Neural cell (in vitro differentiated cells): ENCODE measurements at regions not wholly inside any gene's neighbourhood (a gene's known extent, or its start where the extent isn't known, plus 50 kb on each side); places are given as distances from the start of the nearest gene placed in this dataset.

Experiments
- H2AFZ ChIP-seq: fragments of 200-600, 300-800 bp; sonication (generic), shearing (Covaris generic); 2 replicates; pipeline ENCODE4 v1.6.0; 2014; ENCODE audit warnings: low read depth, mild to moderate bottlenecking, antibody characterized with exemption, low read length, moderate library complexity
- H3F3A ChIP-seq: fragments of 200-600 bp; shearing (Covaris generic); 2 replicates; pipeline ENCODE4 v1.6.1; 2016; ENCODE audit warnings: mild to moderate bottlenecking, moderate library complexity, mixed read lengths, antibody characterized with exemption, low read length; ENCODE audit not compliant: insufficient read depth, poor library complexity, severe bottlenecking
- H3K27ac ChIP-seq: fragments of 200-600, 300-800 bp; sonication (generic), shearing (Covaris generic); 2 replicates; pipeline ENCODE4 v1.5.1; 2014; ENCODE audit warnings: mild to moderate bottlenecking, low read length, moderate library complexity
- H3K27me3 ChIP-seq: fragments of 300-800, 200-600 bp; sonication (generic), shearing (Covaris generic); 2 replicates; pipeline ENCODE4 v1.6.0; 2014; ENCODE audit warnings: mild to moderate bottlenecking, low read depth, low read length, moderate library complexity; ENCODE audit not compliant: insufficient read depth
- H3K36me3 ChIP-seq: fragments of 300-800, 200-600 bp; sonication (generic), shearing (Covaris generic); 2 replicates; pipeline ENCODE4 v1.5.1; 2014; ENCODE audit warnings: mild to moderate bottlenecking, antibody characterized with exemption, low read length, moderate library complexity; ENCODE audit not compliant: insufficient read depth
- H3K4me2 ChIP-seq: fragments of 300-800, 200-600 bp; sonication (generic), shearing (Covaris generic); 2 replicates; pipeline ENCODE4 v1.6.0; 2014; ENCODE audit warnings: mild to moderate bottlenecking, low read length
- H3K4me3 ChIP-seq: fragments of 300-800, 200-600 bp; sonication (generic), shearing (Covaris generic); 2 replicates; pipeline ENCODE4 v1.5.1; 2014; ENCODE audit warnings: mild to moderate bottlenecking, low read length, moderate library complexity
- H3K79me2 ChIP-seq: fragments of 200-600 bp; shearing (Covaris generic); replicated peaks from 2 replicates; pipeline ENCODE4 v1.6.0; 2014; ENCODE audit warnings: mild to moderate bottlenecking, low read length, moderate library complexity; ENCODE audit not compliant: insufficient read depth
- H3K9ac ChIP-seq: fragments of 300-800, 200-600 bp; sonication (generic), shearing (Covaris generic); 2 replicates; pipeline ENCODE4 v1.6.1; 2016; ENCODE audit warnings: mild to moderate bottlenecking, low read length, mixed read lengths
- H3K9me2 ChIP-seq: fragments of 200-600 bp; shearing (Covaris generic); 2 replicates; pipeline ENCODE4 v1.6.1; 2016; ENCODE audit warnings: mild to moderate bottlenecking, low read length, mixed read lengths; ENCODE audit not compliant: insufficient read depth
- H3K9me3 ChIP-seq: fragments of 200-600, 300-800 bp; sonication (generic), shearing (Covaris generic); 2 replicates; pipeline ENCODE4 v1.6.1; 2016; ENCODE audit warnings: mild to moderate bottlenecking, mixed run types, low read length, moderate library complexity, mixed read lengths
- H4K20me1 ChIP-seq: fragments of 200-600 bp; shearing (Covaris generic); 2 replicates; pipeline ENCODE4 v1.6.1; 2016; ENCODE audit warnings: mild to moderate bottlenecking, mixed run types; ENCODE audit not compliant: insufficient read depth
- CTCF ChIP-seq: fragments of 450-650 bp; IDR thresholded peaks from 2 replicates; pipeline ENCODE4 v1.5.1; 2014; ENCODE audit warnings: antibody characterized with exemption, mild to moderate bottlenecking, moderate library complexity; ENCODE audit not compliant: poor library complexity, severe bottlenecking
- EP300 ChIP-seq: fragments of 450-650 bp; conservative IDR thresholded peaks from 2 replicates; pipeline ENCODE4 v1.6.1; 2014; ENCODE audit warnings: antibody characterized with exemption, mild to moderate bottlenecking, moderate library complexity; ENCODE audit not compliant: poor library complexity, severe bottlenecking
- EZH2 ChIP-seq: fragments of 200-600, 300-800 bp; shearing (Covaris generic), sonication (generic); IDR thresholded peaks from 2 replicates; pipeline ENCODE4 v1.6.1; 2014; ENCODE audit warnings: antibody characterized with exemption, low read length, borderline replicate concordance, mild to moderate bottlenecking; ENCODE audit not compliant: insufficient read depth, poor library complexity, severe bottlenecking
- MXI1 ChIP-seq: fragments of 450-650 bp; conservative IDR thresholded peaks from 2 replicates; pipeline ENCODE4 v1.6.1; 2014; ENCODE audit warnings: antibody characterized with exemption, mild to moderate bottlenecking; ENCODE audit not compliant: poor library complexity, severe bottlenecking
- POLR2AphosphoS5 ChIP-seq: IDR thresholded peaks from 2 replicates; pipeline ENCODE4 v1.6.1; 2012
- RAD21 ChIP-seq: fragments of 450-650 bp; conservative IDR thresholded peaks from 2 replicates; pipeline ENCODE4 v1.6.1; 2014; ENCODE audit warnings: antibody characterized with exemption, mild to moderate bottlenecking, moderate library complexity
- SMC3 ChIP-seq: fragments of 450-650 bp; conservative IDR thresholded peaks from 2 replicates; pipeline ENCODE4 v1.6.1; 2014; ENCODE audit warnings: antibody characterized with exemption, mild to moderate bottlenecking, moderate library complexity; ENCODE audit not compliant: poor library complexity
- TAF1 ChIP-seq: IDR thresholded peaks from 2 replicates; pipeline ENCODE4 v1.6.1; 2012; ENCODE audit warnings: low read depth
- TF ChIP-seq, protein P1 (sequence below): IDR thresholded peaks from 2 replicates; pipeline ENCODE4 v1.6.1; 2012; ENCODE audit warnings: borderline replicate concordance

DNA sequence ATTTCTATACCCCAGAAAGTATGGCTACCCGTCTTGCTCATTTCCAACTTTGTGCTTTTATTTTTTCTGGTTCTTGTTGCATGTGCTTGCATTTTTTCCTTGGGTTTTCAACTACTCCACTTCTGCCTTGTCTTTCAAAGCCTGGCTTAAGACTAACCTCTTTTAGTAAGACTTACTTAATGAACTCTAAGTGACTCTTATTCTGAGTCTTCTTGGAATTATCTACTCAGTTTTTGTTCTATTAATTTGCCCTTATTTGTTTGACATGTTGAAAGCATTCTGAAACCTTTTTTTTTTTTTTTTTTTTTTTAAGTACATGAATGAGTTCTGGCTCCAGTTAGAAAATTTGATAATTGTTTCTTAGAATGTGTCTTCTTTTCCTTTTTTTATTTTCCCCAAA is 74.8 kb downstream of the SLIT2 start:
- no peaks in the 10 kb centered on the region for H3K9me2 ChIP-seq
- no peaks in the 10 kb centered on the region for H3K36me3 ChIP-seq
- no peak overlapping the region for H3K4me3 ChIP-seq
- H3K9ac ChIP-seq: no peak overlapping the region
- no peak overlapping the region for H3K4me2 ChIP-seq
- H4K20me1 ChIP-seq: no peaks in the 10 kb centered on the region
- H3F3A ChIP-seq: no peaks in the 10 kb centered on the region
- H2AFZ ChIP-seq: no peak overlapping the region
- H3K9me3 ChIP-seq: no peaks in the 10 kb centered on the region
- TF ChIP-seq, protein P1, sequence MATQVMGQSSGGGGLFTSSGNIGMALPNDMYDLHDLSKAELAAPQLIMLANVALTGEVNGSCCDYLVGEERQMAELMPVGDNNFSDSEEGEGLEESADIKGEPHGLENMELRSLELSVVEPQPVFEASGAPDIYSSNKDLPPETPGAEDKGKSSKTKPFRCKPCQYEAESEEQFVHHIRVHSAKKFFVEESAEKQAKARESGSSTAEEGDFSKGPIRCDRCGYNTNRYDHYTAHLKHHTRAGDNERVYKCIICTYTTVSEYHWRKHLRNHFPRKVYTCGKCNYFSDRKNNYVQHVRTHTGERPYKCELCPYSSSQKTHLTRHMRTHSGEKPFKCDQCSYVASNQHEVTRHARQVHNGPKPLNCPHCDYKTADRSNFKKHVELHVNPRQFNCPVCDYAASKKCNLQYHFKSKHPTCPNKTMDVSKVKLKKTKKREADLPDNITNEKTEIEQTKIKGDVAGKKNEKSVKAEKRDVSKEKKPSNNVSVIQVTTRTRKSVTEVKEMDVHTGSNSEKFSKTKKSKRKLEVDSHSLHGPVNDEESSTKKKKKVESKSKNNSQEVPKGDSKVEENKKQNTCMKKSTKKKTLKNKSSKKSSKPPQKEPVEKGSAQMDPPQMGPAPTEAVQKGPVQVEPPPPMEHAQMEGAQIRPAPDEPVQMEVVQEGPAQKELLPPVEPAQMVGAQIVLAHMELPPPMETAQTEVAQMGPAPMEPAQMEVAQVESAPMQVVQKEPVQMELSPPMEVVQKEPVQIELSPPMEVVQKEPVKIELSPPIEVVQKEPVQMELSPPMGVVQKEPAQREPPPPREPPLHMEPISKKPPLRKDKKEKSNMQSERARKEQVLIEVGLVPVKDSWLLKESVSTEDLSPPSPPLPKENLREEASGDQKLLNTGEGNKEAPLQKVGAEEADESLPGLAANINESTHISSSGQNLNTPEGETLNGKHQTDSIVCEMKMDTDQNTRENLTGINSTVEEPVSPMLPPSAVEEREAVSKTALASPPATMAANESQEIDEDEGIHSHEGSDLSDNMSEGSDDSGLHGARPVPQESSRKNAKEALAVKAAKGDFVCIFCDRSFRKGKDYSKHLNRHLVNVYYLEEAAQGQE: no peak
- TF ChIP-seq CTCF (no peak), TAF1 (no peak), POLR2AphosphoS5 (no peak), SMC3 (no peak), MXI1 (no peak), EP300 (no peak), RAD21 (no peak), EZH2 (no peak)
- no peaks in the 10 kb centered on the region for H3K79me2 ChIP-seq
- no peak overlapping the region for H3K27ac ChIP-seq
- no peaks in the 10 kb centered on the region for H3K27me3 ChIP-seq

GRCh38 chr4:20326977-20327376 is 75.3 kb downstream of the SLIT2 start:
- no peaks in the 10 kb centered on the region for H3F3A ChIP-seq
- TF ChIP-seq SMC3 (no peak), POLR2AphosphoS5 (no peak), RAD21 (no peak), TAF1 (no peak), EP300 (no peak), MXI1 (no peak), CTCF (no peak)
- TF ChIP-seq, protein P1: no peak
- H4K20me1 ChIP-seq: no peaks in the 10 kb centered on the region
- no peaks in the 10 kb centered on the region for H3K9me3 ChIP-seq
- H2AFZ ChIP-seq: no peak overlapping the region
- H3K27me3 ChIP-seq: no peaks in the 10 kb centered on the region
- H3K4me3 ChIP-seq: no peak overlapping the region
- no peaks in the 10 kb centered on the region for H3K36me3 ChIP-seq
- no peak overlapping the region for H3K4me2 ChIP-seq
- no peak overlapping the region for H3K9ac ChIP-seq
- peaks cover 4% of the 10 kb centered on the region for H3K79me2 ChIP-seq
- H3K27ac ChIP-seq: no peak overlapping the region
- no peaks in the 10 kb centered on the region for H3K9me2 ChIP-seq
